OCI-LY1 (cell line): ENCODE measurements at regions not wholly inside any gene's neighbourhood (a gene's known extent, or its start where the extent isn't known, plus 50 kb on each side); places are given as distances from the start of the nearest gene placed in this dataset.

Source experiments
- H2AFZ ChIP-seq: fragments of 200-600 bp; sonication (generic), shearing (Covaris generic); 2 replicates; pipeline ENCODE4 v1.6.0; 2014; ENCODE audit warnings: antibody characterized with exemption, mild to moderate bottlenecking, low read length
- H3F3A ChIP-seq: fragments of 200-600 bp; sonication (generic), shearing (Covaris generic); 2 replicates; pipeline ENCODE4 v1.6.0; 2014; ENCODE audit warnings: mild to moderate bottlenecking, antibody characterized with exemption, low read length, moderate library complexity; ENCODE audit not compliant: insufficient read depth
- H3K27ac ChIP-seq: fragments of 200-600 bp; sonication (generic); 2 replicates; pipeline ENCODE4 v1.5.1; 2014; ENCODE audit warnings: low read length, mixed run types, mild to moderate bottlenecking, low read depth; ENCODE audit not compliant: poor library complexity, severe bottlenecking
- H3K27me3 ChIP-seq: fragments of 200-600 bp; sonication (generic); 2 replicates; pipeline ENCODE4 v1.6.0; 2014; ENCODE audit warnings: antibody characterized with exemption, mild to moderate bottlenecking, low read length, moderate library complexity; ENCODE audit not compliant: insufficient read depth
- H3K36me3 ChIP-seq: fragments of 200-600 bp; sonication (generic); 2 replicates; pipeline ENCODE4 v1.6.1; 2014; ENCODE audit warnings: mild to moderate bottlenecking, antibody characterized with exemption, low read length, moderate library complexity, mixed read lengths; ENCODE audit not compliant: insufficient read depth
- H3K4me1 ChIP-seq: fragments of 200-600 bp; sonication (generic); 2 replicates; pipeline ENCODE4 v1.5.1; 2014; ENCODE audit warnings: mild to moderate bottlenecking, low read length, moderate library complexity; ENCODE audit not compliant: insufficient read depth, severe bottlenecking
- H3K4me2 ChIP-seq: fragments of 200-600 bp; sonication (generic), shearing (Covaris generic); 2 replicates; pipeline ENCODE4 v1.6.1; 2014; ENCODE audit warnings: low read length
- H3K4me3 ChIP-seq: fragments of 200-600 bp; sonication (generic); 2 replicates; pipeline ENCODE4 v1.5.1; 2014; ENCODE audit warnings: low read length, low read depth, mild to moderate bottlenecking, mixed read lengths; ENCODE audit not compliant: poor library complexity, severe bottlenecking
- H3K79me2 ChIP-seq: fragments of 200-600 bp; shearing (Covaris generic); 2 replicates; pipeline ENCODE4 v1.6.1; 2016; ENCODE audit warnings: mixed run types, low read length, mixed read lengths; ENCODE audit not compliant: insufficient read depth
- H3K9ac ChIP-seq: fragments of 200-600 bp; sonication (generic), shearing (Covaris generic); 2 replicates; pipeline ENCODE4 v1.6.1; 2014; ENCODE audit warnings: mild to moderate bottlenecking, low read length, mixed read lengths
- H3K9me2 ChIP-seq: fragments of 200-600 bp; sonication (generic), shearing (Covaris generic); 2 replicates; pipeline ENCODE4 v1.6.1; 2014; ENCODE audit warnings: low read depth, mild to moderate bottlenecking, low read length, mixed read lengths
- H3K9me3 ChIP-seq: fragments of 200-600 bp; shearing (Covaris generic); 2 replicates; pipeline ENCODE4 v1.6.1; 2014; ENCODE audit warnings: low read length, mixed read lengths
- H4K20me1 ChIP-seq: fragments of 200-600 bp; sonication (generic), shearing (Covaris generic); 2 replicates; pipeline ENCODE4 v1.6.0; 2016; ENCODE audit warnings: mild to moderate bottlenecking, low read length; ENCODE audit not compliant: insufficient read depth
- CTCF ChIP-seq: fragments of 200-600 bp; sonication (generic), shearing (Covaris generic); IDR thresholded peaks from 2 replicates; pipeline ENCODE4 v1.5.1; 2017; ENCODE audit warnings: mild to moderate bottlenecking, antibody characterized with exemption, low read length, moderate library complexity, mixed read lengths
- EZH2 ChIP-seq: fragments of 200-600 bp; sonication (generic), shearing (Covaris generic); IDR thresholded peaks from 2 replicates; pipeline ENCODE4 v1.8.0; 2017; ENCODE audit warnings: borderline replicate concordance, mixed run types, mild to moderate bottlenecking, antibody characterized with exemption, low read length, moderate library complexity, mixed read lengths

GRCh38 chr2:122172812-122173211, 417.4 kb downstream of the TSN start:
- H3K79me2 ChIP-seq = no peaks in the 10 kb centered on the region
- H3K9me2 ChIP-seq = no peaks in the 10 kb centered on the region
- no peak overlapping the region for H3K4me2 ChIP-seq
- no peak overlapping the region for H3K4me3 ChIP-seq
- no peaks in the 10 kb centered on the region for H3K27me3 ChIP-seq
- H3K27ac ChIP-seq = no peak overlapping the region
- no peak overlapping the region for H3K9ac ChIP-seq
- H3K36me3 ChIP-seq = no peaks in the 10 kb centered on the region
- H3F3A ChIP-seq = no peaks in the 10 kb centered on the region
- H4K20me1 ChIP-seq = no peaks in the 10 kb centered on the region
- H3K4me1 ChIP-seq = no peaks in the 10 kb centered on the region
- no peaks in the 10 kb centered on the region for H3K9me3 ChIP-seq
- H2AFZ ChIP-seq = no peak overlapping the region
- TF ChIP-seq EZH2 (no peak), CTCF (no peak)

GRCh38 chr2:122174061-122174460, 418.6 kb downstream of the TSN start:
- no peaks in the 10 kb centered on the region; the same call in 1 of the 2 replicates for H3K36me3 ChIP-seq
- no peaks in the 10 kb centered on the region for H3K79me2 ChIP-seq
- no peaks in the 10 kb centered on the region for H3K9me2 ChIP-seq
- H4K20me1 ChIP-seq = no peaks in the 10 kb centered on the region
- no peak overlapping the region for H3K9ac ChIP-seq
- no peaks in the 10 kb centered on the region for H3K27me3 ChIP-seq
- no peak for TF ChIP-seq EZH2
- TF ChIP-seq CTCF = no peak
- H3K4me3 ChIP-seq = no peak overlapping the region
- H3K4me1 ChIP-seq = no peaks in the 10 kb centered on the region
- no peak overlapping the region for H2AFZ ChIP-seq
- no peak overlapping the region for H3K4me2 ChIP-seq
- H3K27ac ChIP-seq = no peak overlapping the region
- no peaks in the 10 kb centered on the region for H3K9me3 ChIP-seq
- no peaks in the 10 kb centered on the region for H3F3A ChIP-seq

- Histone ChIP-seq H3K79me2 (no peaks in the 10 kb centered on the region), H3K27ac (no peak overlapping the region)
These were observed 424.2 kb downstream of the TSN start for GRCh38 chr2:122179492-122180165.

More at GRCh38 chr2:122179492-122180165, 424.2 kb downstream of the TSN start:
- H4K20me1 ChIP-seq = no peaks in the 10 kb centered on the region
- no peak overlapping the region for H3K4me2 ChIP-seq
- TF ChIP-seq CTCF (no peak), EZH2 (no peak)
- no peaks in the 10 kb centered on the region for H3K27me3 ChIP-seq
- no peak overlapping the region for H3K4me3 ChIP-seq
- H3F3A ChIP-seq = no peaks in the 10 kb centered on the region
- H3K36me3 ChIP-seq = peaks cover 7% of the 10 kb centered on the region; the same call in 1 of the 2 replicates
- no peaks in the 10 kb centered on the region for H3K9me2 ChIP-seq
- no peaks in the 10 kb centered on the region for H3K4me1 ChIP-seq
- no peaks in the 10 kb centered on the region for H3K9me3 ChIP-seq
- H2AFZ ChIP-seq = no peak overlapping the region
- H3K9ac ChIP-seq = no peak overlapping the region
